ENCODE measurements at regions not wholly inside any gene's neighbourhood (a gene's known extent, or its start where the extent isn't known, plus 50 kb on each side); places are given as distances from the start of the nearest gene placed in this dataset.

DNA sequence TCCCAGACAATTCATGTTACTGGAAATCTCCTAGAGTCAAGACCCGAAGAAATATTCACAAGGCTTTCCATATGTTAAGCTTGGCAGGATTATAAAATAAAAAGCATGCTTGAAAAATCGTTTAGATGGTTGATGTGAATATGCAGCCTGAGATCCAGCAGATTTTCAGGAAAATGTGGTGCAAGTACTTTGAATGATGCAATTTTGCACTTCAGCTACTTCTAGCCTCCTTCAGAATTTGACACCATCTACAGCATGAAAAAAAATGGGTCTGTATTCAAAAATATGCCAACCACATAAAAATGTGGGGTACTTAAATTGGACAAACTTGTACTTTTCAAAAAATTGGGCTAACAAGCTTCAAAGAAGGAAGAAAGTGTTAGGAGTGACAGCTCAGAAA lies 340.6 kb upstream of the DCC start:
- no peak for TF ChIP-seq EZH2 (IDR thresholded peaks at IDR 0.05)
- TF ChIP-seq POLR2AphosphoS5 (IDR thresholded peaks at IDR 0.05; ENCODE audit: borderline replicate concordance, low read depth, low read length), result no peak
- no peak for TF ChIP-seq FOXP2 (optimal IDR thresholded peaks at IDR 0.05; ENCODE audit: control extremely low read depth, extremely low read length, insufficient read depth)
